ENCODE measurements at regions not wholly inside any gene's neighbourhood (a gene's known extent, or its start where the extent isn't known, plus 50 kb on each side); places are given as distances from the start of the nearest gene placed in this dataset.

- no peaks in the 10 kb centered on the region for H3K36me3 ChIP-seq
- no peaks in the 10 kb centered on the region for H3K27me3 ChIP-seq (ENCODE audit: insufficient read depth, low read depth, severe bottlenecking)
- H3K4me3 ChIP-seq (ENCODE audit: low read depth, low read length): no peak overlapping the region
- peak; percentile 63 for TF ChIP-seq CTCF (IDR thresholded peaks at IDR 0.05; ENCODE audit: low read depth, low read length)
- H3K9me3 ChIP-seq (ENCODE audit: severe bottlenecking): no peaks in the 10 kb centered on the region
- peak; percentile 68 for DNase-seq
- H3K27ac ChIP-seq: no peak overlapping the region; the same call in 1 of the 2 replicates
Measured at GRCh38 chr2:15797231-15797938, 143.0 kb upstream of the MYCN start.

GRCh38 chr2:15797939-15798281, 142.4 kb upstream of the MYCN start:
- H3K4me3 ChIP-seq (ENCODE audit: low read depth, low read length): no peak overlapping the region
- H3K27me3 ChIP-seq (ENCODE audit: insufficient read depth, low read depth, severe bottlenecking): no peaks in the 10 kb centered on the region
- no peak for DNase-seq
- TF ChIP-seq CTCF (IDR thresholded peaks at IDR 0.05; ENCODE audit: low read depth, low read length): no peak
- no peaks in the 10 kb centered on the region for H3K9me3 ChIP-seq (ENCODE audit: severe bottlenecking)
- no peaks in the 10 kb centered on the region for H3K36me3 ChIP-seq
- peak overlapping the region; percentile 72 for H3K27ac ChIP-seq

GRCh38 chr2:15798701-15799431, 141.5 kb upstream of the MYCN start:
- H3K9me3 ChIP-seq (ENCODE audit: severe bottlenecking): no peaks in the 10 kb centered on the region
- no peak for TF ChIP-seq CTCF (IDR thresholded peaks at IDR 0.05; ENCODE audit: low read depth, low read length)
- no peak overlapping the region for H3K4me3 ChIP-seq (ENCODE audit: low read depth, low read length)
- H3K27ac ChIP-seq: peak overlapping the region; percentile 72
- H3K27me3 ChIP-seq (ENCODE audit: insufficient read depth, low read depth, severe bottlenecking): no peaks in the 10 kb centered on the region
- DNase-seq: peak; percentile 88
- no peaks in the 10 kb centered on the region for H3K36me3 ChIP-seq

GRCh38 chr2:15799432-15799827, 140.9 kb upstream of the MYCN start:
- H3K36me3 ChIP-seq: no peaks in the 10 kb centered on the region
- H3K9me3 ChIP-seq (ENCODE audit: severe bottlenecking): no peaks in the 10 kb centered on the region
- no peaks in the 10 kb centered on the region for H3K27me3 ChIP-seq (ENCODE audit: insufficient read depth, low read depth, severe bottlenecking)
- H3K27ac ChIP-seq: peak overlapping the region; percentile 72
- DNase-seq: no peak
- TF ChIP-seq CTCF (IDR thresholded peaks at IDR 0.05; ENCODE audit: low read depth, low read length): no peak
- no peak overlapping the region for H3K4me3 ChIP-seq (ENCODE audit: low read depth, low read length)

GRCh38 chr2:15800495-15801329, 139.6 kb upstream of the MYCN start:
- no peaks in the 10 kb centered on the region for H3K27me3 ChIP-seq (ENCODE audit: insufficient read depth, low read depth, severe bottlenecking)
- TF ChIP-seq CTCF (IDR thresholded peaks at IDR 0.05; ENCODE audit: low read depth, low read length): no peak
- no peak for DNase-seq
- H3K36me3 ChIP-seq: no peaks in the 10 kb centered on the region
- no peak overlapping the region for H3K4me3 ChIP-seq (ENCODE audit: low read depth, low read length)
- no peak overlapping the region for H3K27ac ChIP-seq
- H3K9me3 ChIP-seq (ENCODE audit: severe bottlenecking): no peaks in the 10 kb centered on the region
